Mesodermal cell (in vitro differentiated cells): ENCODE measurements at regions not wholly inside any gene's neighbourhood (a gene's known extent, or its start where the extent isn't known, plus 50 kb on each side); places are given as distances from the start of the nearest gene placed in this dataset.
"Not testable (repeated sequence)": the region's sequence is repeated elsewhere in the genome, so short reads cannot be mapped to it uniquely, and the experiment has no call there.

Experiments
- H3K27ac ChIP-seq: 2 replicates; pipeline ENCODE4 v1.7.0; 2013; ENCODE audit warnings: mild to moderate bottlenecking, low read depth, low read length, moderate library complexity; ENCODE audit not compliant: severe bottlenecking
- H3K36me3 ChIP-seq: 2 replicates; pipeline ENCODE4 v1.7.1; 2013; ENCODE audit warnings: mild to moderate bottlenecking, low read length, moderate library complexity; ENCODE audit not compliant: control insufficient read depth, insufficient read depth
- H3K4me1 ChIP-seq: one replicate; pipeline ENCODE4 v1.7.1; 2013; ENCODE audit warnings: mild to moderate bottlenecking, low read length; ENCODE audit not compliant: insufficient read depth, control insufficient read depth, poor library complexity, severe bottlenecking
- H3K4me3 ChIP-seq: 2 replicates; pipeline ENCODE4 v1.7.0; 2013; ENCODE audit warnings: low read length, control low read depth, mild to moderate bottlenecking; ENCODE audit not compliant: insufficient read depth, poor library complexity, severe bottlenecking; ENCODE audit errors: extremely low read depth
- H3K9me3 ChIP-seq: 2 replicates; pipeline ENCODE4 v1.7.1; 2013; ENCODE audit warnings: mild to moderate bottlenecking, low read length, moderate library complexity; ENCODE audit not compliant: control insufficient read depth
- WGBS, 2 experiments: methylation state at CpG; one replicate each; pipeline ENCODE4 v1.1.5; 2013; ENCODE audit warnings: missing lambda C conversion rate in 2 of 2; ENCODE audit not compliant: insufficient coverage in 2 of 2; 5-methylcytosine and 5-hydroxymethylcytosine counted together

GRCh38 chr4:49510238-49510637 lies 524.2 kb downstream of the CWH43 start:
- WGBS, 2 experiments = 79 to 85% methylated on average over 5 of the region's 7 CpGs
- not testable (repeated sequence) for H3K36me3 ChIP-seq, H3K4me3 ChIP-seq, H3K27ac ChIP-seq, H3K4me1 ChIP-seq
- H3K9me3 ChIP-seq = peaks cover 43% of the 10 kb centered on the region

- H3K9me3 ChIP-seq = peaks cover 49% of the 10 kb centered on the region
- H3K4me1 ChIP-seq, H3K36me3 ChIP-seq, H3K4me3 ChIP-seq, H3K27ac ChIP-seq: not testable (repeated sequence)
- WGBS, 2 experiments = 67 to 71% methylated on average over 9 of the region's 10 CpGs
Observed at GRCh38 chr4:49511353-49511752, 525.3 kb downstream of the CWH43 start.

DNA sequence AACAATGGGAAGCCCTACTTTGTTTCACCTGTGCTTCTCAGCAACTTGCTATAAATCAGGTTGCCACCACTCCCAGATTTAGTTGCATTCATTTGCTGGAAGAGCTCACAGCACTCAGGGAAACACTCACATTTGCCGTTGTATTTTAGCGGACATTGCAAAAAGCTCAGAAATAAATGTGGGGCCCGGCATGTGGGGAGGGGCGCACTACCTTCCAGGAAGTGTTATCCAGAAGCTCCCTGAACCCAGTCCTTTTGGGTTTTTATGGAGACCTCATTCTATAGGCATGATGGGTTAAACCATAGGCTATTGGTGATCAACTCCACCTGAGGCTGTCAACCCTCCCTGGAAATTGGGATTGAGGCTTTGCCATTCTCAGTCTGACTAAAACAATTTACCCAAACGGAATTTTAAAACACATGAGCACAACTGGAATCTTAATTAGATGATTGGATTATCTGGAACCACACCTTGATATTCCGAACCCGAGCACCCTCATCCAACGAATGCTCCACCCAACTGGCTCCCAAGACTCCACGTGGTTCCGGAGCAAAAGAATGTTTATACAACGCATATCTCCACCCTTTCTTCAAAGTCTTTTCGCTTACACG lies 525.9 kb downstream of the CWH43 start:
- peaks cover 54% of the 10 kb centered on the region for H3K9me3 ChIP-seq
- WGBS, 2 experiments = 75 to 81% methylated on average over 11 to 12 of the region's 13 CpGs
- H3K36me3 ChIP-seq, H3K27ac ChIP-seq, H3K4me3 ChIP-seq, H3K4me1 ChIP-seq: not testable (repeated sequence)

DNA sequence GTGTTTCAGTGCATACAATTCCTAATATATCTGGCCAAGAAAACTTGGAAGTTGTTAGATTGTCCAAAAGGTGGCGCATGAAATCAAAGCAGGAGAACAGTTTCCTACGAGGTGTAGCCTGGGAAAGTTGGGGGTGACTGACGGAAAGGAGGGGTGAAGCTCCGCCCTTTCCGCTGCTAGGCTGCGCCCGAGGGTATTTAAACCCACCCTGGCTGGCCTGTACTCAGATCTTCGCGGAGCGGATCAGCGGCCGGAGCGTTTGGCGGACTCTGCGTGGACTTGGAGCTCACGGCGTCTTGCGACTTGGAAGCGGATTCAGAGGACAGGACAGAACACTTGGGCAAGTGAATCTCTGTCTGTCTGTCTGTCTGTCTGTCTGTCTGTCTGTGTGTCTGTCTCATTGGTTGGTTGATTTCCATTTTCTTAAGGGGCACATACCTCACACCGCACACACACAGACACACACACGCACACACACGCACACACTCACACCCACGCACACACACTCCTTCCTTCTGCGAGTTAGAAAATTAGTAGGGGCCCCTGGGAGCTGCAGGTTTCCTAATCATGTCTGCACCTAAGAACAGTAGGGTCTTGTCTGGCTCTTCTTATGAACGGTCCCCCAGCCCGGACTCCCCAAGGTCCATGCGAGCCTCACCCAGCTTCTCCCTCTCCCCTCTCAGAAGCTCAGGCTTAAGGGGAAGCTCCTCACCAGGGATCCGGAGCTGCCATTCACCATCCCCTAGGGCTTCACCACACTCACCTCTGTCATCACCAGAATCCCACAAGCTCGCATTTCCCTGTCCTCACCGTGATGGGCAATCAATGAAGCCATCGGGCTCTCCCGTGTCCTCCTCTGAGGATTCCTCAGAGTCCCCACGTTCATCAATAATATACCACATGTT lies 526.8 kb downstream of the CWH43 start:
- H3K27ac ChIP-seq, H3K4me1 ChIP-seq, H3K36me3 ChIP-seq, H3K4me3 ChIP-seq: not testable (repeated sequence)
- peaks cover 54% of the 10 kb centered on the region for H3K9me3 ChIP-seq
- 88 to 89% methylated on average over 31 to 33 of the region's 33 CpGs for WGBS, 2 experiments

- peaks cover 54% of the 10 kb centered on the region for H3K9me3 ChIP-seq
- H3K27ac ChIP-seq, H3K36me3 ChIP-seq, H3K4me1 ChIP-seq, H3K4me3 ChIP-seq: not testable (repeated sequence)
- WGBS, 2 experiments = 30 to 38% methylated on average over 1 to 2 of the region's 11 CpGs
Observed at GRCh38 chr4:49513546-49514115, 527.6 kb downstream of the CWH43 start.

- WGBS, 2 experiments = 77 to 80% methylated on average over 8 to 9 of the region's 18 CpGs
Observed at GRCh38 chr4:49514171-49514699, 528.2 kb downstream of the CWH43 start.

DNA sequence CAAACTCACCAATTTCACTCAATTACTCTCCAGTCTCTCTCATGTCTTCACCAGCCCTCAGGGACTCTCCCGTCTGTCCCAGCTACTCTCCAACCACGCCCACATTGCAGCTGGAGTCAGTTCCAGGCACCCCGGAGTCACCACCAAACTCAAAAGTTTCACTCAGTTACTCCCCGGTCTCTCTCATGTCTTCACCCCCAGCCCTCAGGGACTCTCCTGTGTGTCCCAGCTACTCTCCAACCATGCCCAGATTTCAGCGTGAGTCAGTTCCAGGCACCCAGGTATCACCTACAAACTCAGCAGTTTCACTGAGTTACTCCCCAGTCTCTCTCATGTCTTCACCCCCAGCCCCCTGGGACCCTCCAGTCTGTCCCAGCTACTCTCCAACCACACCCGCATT lies 528.8 kb downstream of the CWH43 start:
- WGBS, 2 experiments = 61 to 71% methylated on average over 5 to 6 of the region's 6 CpGs
- H3K9me3 ChIP-seq = peaks cover 57% of the 10 kb centered on the region
- H3K36me3 ChIP-seq, H3K4me3 ChIP-seq, H3K27ac ChIP-seq, H3K4me1 ChIP-seq: not testable (repeated sequence)

More at GRCh38 chr4:49514171-49514699, 528.2 kb downstream of the CWH43 start:
- H3K9me3 ChIP-seq = peaks cover 57% of the 10 kb centered on the region
- not testable (repeated sequence) for H3K4me3 ChIP-seq, H3K4me1 ChIP-seq, H3K27ac ChIP-seq, H3K36me3 ChIP-seq

DNA sequence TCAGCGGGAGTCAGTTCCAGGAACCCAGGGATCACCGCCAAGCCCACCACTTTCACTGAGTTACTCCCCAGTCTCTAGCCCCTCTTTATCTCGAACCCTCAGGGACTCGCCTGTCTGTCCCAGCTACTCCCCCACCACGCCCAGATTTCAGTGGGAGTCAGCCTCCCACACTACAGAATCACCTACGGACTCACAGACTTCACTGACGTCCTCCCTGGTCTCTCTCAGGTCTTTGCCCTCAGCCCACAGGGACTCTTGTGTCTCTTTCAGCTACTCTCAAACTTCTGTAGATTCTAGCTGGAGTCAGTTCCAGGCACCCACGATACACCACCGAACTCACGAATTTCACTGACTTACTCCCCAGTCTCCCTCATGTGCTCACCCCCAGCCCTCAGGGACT lies 529.2 kb downstream of the CWH43 start:
- not testable (repeated sequence) for H3K27ac ChIP-seq, H3K4me3 ChIP-seq, H3K4me1 ChIP-seq, H3K36me3 ChIP-seq
- WGBS, 2 experiments = 70 to 72% methylated on average over 7 to 10 of the region's 10 CpGs
- H3K9me3 ChIP-seq = peaks cover 55% of the 10 kb centered on the region

DNA sequence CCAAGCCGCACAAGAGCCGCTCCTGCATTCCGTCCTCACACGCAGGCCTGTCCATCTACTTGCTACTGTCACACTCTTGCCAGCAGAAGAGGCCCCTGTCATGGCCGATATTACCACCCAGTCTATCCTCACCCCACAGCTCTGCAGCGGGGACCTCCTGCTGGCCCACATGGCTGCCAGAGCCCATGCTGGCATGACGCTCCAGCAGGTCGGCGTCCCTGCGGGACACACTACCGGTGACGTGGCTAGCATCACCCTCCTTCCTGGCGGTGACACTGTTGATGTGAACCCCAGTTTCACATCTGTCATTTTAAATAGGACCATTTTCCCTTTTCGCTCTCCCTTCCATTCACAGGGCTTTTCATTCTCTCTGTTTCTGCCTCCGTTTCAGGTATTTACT lies 530.0 kb downstream of the CWH43 start:
- 80 to 90% methylated on average over 7 to 9 of the region's 15 CpGs for WGBS, 2 experiments
- H3K4me1 ChIP-seq = not testable (repeated sequence)

GRCh38 chr4:49516796-49517195 lies 530.7 kb downstream of the CWH43 start:
- 83% methylated on average over 13 to 14 of the region's 15 CpGs for WGBS, 2 experiments
- Histone ChIP-seq H3K9me3 (peaks cover 41% of the 10 kb centered on the region), H3K36me3 (no peaks in the 10 kb centered on the region), H3K4me1 (no peaks in the 10 kb centered on the region), H3K27ac (no peak overlapping the region), H3K4me3 (no peak overlapping the region)

More for the DNA sequence above, 530.0 kb downstream of the CWH43 start:
- H3K27ac ChIP-seq, H3K36me3 ChIP-seq, H3K4me3 ChIP-seq: not testable (repeated sequence)
- peaks cover 48% of the 10 kb centered on the region for H3K9me3 ChIP-seq
